SK-N-SH treated with all-trans-retinoic acid at 6 μM for 48 hours (cell line): ENCODE measurements at regions not wholly inside any gene's neighbourhood (a gene's known extent, or its start where the extent isn't known, plus 50 kb on each side); places are given as distances from the start of the nearest gene placed in this dataset.

Source experiments
- ATAC-seq: fragments of 200-7000 bp; cut with Tn5 transposase; 3 replicates; pipeline ENCODE4 v1.9.1; 2020; ENCODE audit warnings: mild to moderate bottlenecking, moderate library complexity
- ARNTL ChIP-seq: fragments of 450-650 bp; formaldehyde crosslinking; IDR thresholded peaks from 2 replicates; pipeline ENCODE4 v1.5.0; 2020; ENCODE audit warnings: low read depth, mild to moderate bottlenecking, moderate library complexity, borderline replicate concordance
- CSDC2 ChIP-seq: fragments of 250-450 bp; sonication (Bioruptor Pico); IDR thresholded peaks from 2 replicates; pipeline ENCODE4 v1.5.0; 2020; ENCODE audit warnings: mild to moderate bottlenecking, moderate library complexity
- GLIS3 ChIP-seq: fragments of 250-450 bp; sonication (Bioruptor Pico); IDR thresholded peaks from 2 replicates; pipeline ENCODE4 v1.5.0; 2020; ENCODE audit warnings: mild to moderate bottlenecking, moderate library complexity
- ISL1 ChIP-seq: fragments of 250-450 bp; sonication (Bioruptor Pico); IDR thresholded peaks from 2 replicates; pipeline ENCODE4 v2.1.2; 2022; ENCODE audit warnings: mild to moderate bottlenecking, moderate library complexity
- OSR1 ChIP-seq: fragments of 250-450 bp; sonication (Bioruptor Pico); IDR thresholded peaks from 2 replicates; pipeline ENCODE4 v1.8.0; 2022; ENCODE audit warnings: moderate library complexity, mild to moderate bottlenecking, inconsistent platforms
- PPARA ChIP-seq: fragments of 250-450 bp; sonication (Bioruptor Pico); IDR thresholded peaks from 2 replicates; pipeline ENCODE4 v1.5.0; 2020; ENCODE audit warnings: mild to moderate bottlenecking, borderline replicate concordance
- RARB ChIP-seq: fragments of 250-450 bp; sonication (Bioruptor Pico); IDR thresholded peaks from 2 replicates; pipeline ENCODE4 v1.8.0; 2021; ENCODE audit warnings: mild to moderate bottlenecking, moderate library complexity
- SNAI2 ChIP-seq: fragments of 250-450 bp; sonication (Bioruptor Pico); IDR thresholded peaks from 2 replicates; pipeline ENCODE4 v1.5.0; 2020; ENCODE audit warnings: mild to moderate bottlenecking, moderate library complexity
- TCF4 ChIP-seq: fragments of 250-450 bp; sonication (Bioruptor Pico); IDR thresholded peaks from 2 replicates; pipeline ENCODE4 v1.8.0; 2021; ENCODE audit warnings: mild to moderate bottlenecking, moderate library complexity, borderline replicate concordance
- TOX ChIP-seq: fragments of 250-450 bp; sonication (Bioruptor Pico); IDR thresholded peaks from 2 replicates; pipeline ENCODE4 v1.8.0; 2021; ENCODE audit warnings: mild to moderate bottlenecking, moderate library complexity, borderline replicate concordance
- ZC3H10 ChIP-seq: fragments of 250-450 bp; sonication (Bioruptor Pico); IDR thresholded peaks from 2 replicates; pipeline ENCODE4 v1.5.1; 2021; ENCODE audit warnings: mild to moderate bottlenecking, moderate library complexity
- ZFP3 ChIP-seq: fragments of 250-450 bp; sonication (Bioruptor Pico); IDR thresholded peaks from 2 replicates; pipeline ENCODE4 v1.5.0; 2020; ENCODE audit warnings: mild to moderate bottlenecking, moderate library complexity
- ZFP30 ChIP-seq: fragments of 450-650 bp; formaldehyde crosslinking; IDR thresholded peaks from 2 replicates; pipeline ENCODE4 v1.5.0; 2022; ENCODE audit warnings: mild to moderate bottlenecking, moderate library complexity
- ZNF565 ChIP-seq: fragments of 450-650 bp; formaldehyde crosslinking; conservative IDR thresholded peaks from 2 replicates; pipeline ENCODE4 v1.5.0; 2020; ENCODE audit warnings: low read depth, mild to moderate bottlenecking, moderate library complexity
- ZNF70 ChIP-seq: fragments of 450-650 bp; formaldehyde crosslinking; IDR thresholded peaks from 2 replicates; pipeline ENCODE4 v1.5.0; 2020; ENCODE audit warnings: mild to moderate bottlenecking, moderate library complexity
- TF ChIP-seq, protein P1 (sequence below): fragments of 250-450 bp; sonication (Bioruptor Pico); IDR thresholded peaks from 2 replicates; pipeline ENCODE4 v1.5.0; 2020; ENCODE audit warnings: mild to moderate bottlenecking, moderate library complexity
- TF ChIP-seq, protein P2 (sequence below): fragments of 250-450 bp; sonication (Bioruptor Pico); IDR thresholded peaks from 2 replicates; pipeline ENCODE4 v1.5.1; 2020; ENCODE audit warnings: low read depth, mild to moderate bottlenecking, moderate library complexity
- TF ChIP-seq, protein P3 (sequence below): fragments of 250-450 bp; sonication (Bioruptor Pico); IDR thresholded peaks from 2 replicates; pipeline ENCODE4 v1.8.0; 2020; ENCODE audit warnings: mild to moderate bottlenecking, moderate library complexity, borderline replicate concordance
- TF ChIP-seq, protein P4 (sequence below): fragments of 250-450 bp; sonication (Bioruptor Pico); IDR thresholded peaks from 2 replicates; pipeline ENCODE4 v1.8.0; 2021; ENCODE audit warnings: low read depth, mild to moderate bottlenecking, moderate library complexity, borderline replicate concordance

DNA sequence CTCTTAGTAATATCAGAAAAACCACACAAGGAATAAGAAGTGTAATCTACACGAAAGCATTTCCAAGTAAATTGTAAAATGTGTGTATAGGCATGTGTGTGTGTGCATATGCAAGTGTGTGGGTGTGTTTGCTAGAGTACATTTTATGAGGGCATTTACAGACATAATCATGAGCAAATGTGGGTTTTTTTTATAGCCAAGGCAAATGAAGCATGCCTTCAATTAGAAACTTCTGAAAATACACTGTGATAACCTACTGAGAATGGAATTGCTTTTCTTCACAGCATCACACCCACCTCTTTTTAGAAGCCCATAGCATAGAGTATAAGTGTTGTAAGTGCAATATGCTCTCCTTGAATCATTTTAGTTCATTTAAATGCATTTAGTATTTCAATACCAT, 1721.1 kb downstream of the GRIK2 start (continued):
- TF ChIP-seq, protein P1, sequence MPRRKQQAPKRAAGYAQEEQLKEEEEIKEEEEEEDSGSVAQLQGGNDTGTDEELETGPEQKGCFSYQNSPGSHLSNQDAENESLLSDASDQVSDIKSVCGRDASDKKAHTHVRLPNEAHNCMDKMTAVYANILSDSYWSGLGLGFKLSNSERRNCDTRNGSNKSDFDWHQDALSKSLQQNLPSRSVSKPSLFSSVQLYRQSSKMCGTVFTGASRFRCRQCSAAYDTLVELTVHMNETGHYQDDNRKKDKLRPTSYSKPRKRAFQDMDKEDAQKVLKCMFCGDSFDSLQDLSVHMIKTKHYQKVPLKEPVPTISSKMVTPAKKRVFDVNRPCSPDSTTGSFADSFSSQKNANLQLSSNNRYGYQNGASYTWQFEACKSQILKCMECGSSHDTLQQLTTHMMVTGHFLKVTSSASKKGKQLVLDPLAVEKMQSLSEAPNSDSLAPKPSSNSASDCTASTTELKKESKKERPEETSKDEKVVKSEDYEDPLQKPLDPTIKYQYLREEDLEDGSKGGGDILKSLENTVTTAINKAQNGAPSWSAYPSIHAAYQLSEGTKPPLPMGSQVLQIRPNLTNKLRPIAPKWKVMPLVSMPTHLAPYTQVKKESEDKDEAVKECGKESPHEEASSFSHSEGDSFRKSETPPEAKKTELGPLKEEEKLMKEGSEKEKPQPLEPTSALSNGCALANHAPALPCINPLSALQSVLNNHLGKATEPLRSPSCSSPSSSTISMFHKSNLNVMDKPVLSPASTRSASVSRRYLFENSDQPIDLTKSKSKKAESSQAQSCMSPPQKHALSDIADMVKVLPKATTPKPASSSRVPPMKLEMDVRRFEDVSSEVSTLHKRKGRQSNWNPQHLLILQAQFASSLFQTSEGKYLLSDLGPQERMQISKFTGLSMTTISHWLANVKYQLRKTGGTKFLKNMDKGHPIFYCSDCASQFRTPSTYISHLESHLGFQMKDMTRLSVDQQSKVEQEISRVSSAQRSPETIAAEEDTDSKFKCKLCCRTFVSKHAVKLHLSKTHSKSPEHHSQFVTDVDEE: no peak
- no peak for TF ChIP-seq RARB (CRISPR knock-in tag)
- TF ChIP-seq CSDC2: no peak
- no peak for TF ChIP-seq ZFP30 (CRISPR knock-in tag)
- TF ChIP-seq, protein P2, sequence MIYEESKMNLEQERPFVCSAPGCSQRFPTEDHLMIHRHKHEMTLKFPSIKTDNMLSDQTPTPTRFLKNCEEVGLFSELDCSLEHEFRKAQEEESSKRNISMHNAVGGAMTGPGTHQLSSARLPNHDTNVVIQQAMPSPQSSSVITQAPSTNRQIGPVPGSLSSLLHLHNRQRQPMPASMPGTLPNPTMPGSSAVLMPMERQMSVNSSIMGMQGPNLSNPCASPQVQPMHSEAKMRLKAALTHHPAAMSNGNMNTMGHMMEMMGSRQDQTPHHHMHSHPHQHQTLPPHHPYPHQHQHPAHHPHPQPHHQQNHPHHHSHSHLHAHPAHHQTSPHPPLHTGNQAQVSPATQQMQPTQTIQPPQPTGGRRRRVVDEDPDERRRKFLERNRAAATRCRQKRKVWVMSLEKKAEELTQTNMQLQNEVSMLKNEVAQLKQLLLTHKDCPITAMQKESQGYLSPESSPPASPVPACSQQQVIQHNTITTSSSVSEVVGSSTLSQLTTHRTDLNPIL (CRISPR knock-in tag): no peak
- TF ChIP-seq TCF4 (CRISPR knock-in tag): no peak
- no peak for TF ChIP-seq ZC3H10

DNA sequence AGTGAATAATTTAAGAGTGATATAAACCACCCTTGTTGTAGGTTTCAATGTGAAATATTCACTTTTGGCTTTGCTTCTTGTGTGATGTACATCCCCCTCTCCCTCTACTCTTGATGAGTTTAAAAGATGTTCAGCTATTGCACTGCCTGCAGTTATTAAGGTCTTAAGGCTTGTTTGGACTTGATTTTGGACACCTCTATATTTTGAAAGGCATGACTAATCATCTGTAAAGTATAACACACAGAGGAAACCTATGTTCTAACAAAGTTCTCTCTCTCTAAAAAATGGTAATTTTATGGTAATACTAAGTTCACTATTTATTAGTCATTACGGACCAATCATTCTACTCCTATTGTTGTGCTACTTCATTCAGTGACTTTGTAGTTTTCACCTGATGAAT, 1719.9 kb downstream of the GRIK2 start:
- ATAC-seq: no peak
- TF ChIP-seq ARNTL (CRISPR knock-in tag) (no peak), ZNF565 (CRISPR knock-in tag) (no peak), RARB (CRISPR knock-in tag) (no peak)
- TF ChIP-seq, protein P3, sequence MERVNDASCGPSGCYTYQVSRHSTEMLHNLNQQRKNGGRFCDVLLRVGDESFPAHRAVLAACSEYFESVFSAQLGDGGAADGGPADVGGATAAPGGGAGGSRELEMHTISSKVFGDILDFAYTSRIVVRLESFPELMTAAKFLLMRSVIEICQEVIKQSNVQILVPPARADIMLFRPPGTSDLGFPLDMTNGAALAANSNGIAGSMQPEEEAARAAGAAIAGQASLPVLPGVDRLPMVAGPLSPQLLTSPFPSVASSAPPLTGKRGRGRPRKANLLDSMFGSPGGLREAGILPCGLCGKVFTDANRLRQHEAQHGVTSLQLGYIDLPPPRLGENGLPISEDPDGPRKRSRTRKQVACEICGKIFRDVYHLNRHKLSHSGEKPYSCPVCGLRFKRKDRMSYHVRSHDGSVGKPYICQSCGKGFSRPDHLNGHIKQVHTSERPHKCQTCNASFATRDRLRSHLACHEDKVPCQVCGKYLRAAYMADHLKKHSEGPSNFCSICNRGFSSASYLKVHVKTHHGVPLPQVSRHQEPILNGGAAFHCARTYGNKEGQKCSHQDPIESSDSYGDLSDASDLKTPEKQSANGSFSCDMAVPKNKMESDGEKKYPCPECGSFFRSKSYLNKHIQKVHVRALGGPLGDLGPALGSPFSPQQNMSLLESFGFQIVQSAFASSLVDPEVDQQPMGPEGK (CRISPR knock-in tag): no peak
- TF ChIP-seq, protein P1: no peak

DNA sequence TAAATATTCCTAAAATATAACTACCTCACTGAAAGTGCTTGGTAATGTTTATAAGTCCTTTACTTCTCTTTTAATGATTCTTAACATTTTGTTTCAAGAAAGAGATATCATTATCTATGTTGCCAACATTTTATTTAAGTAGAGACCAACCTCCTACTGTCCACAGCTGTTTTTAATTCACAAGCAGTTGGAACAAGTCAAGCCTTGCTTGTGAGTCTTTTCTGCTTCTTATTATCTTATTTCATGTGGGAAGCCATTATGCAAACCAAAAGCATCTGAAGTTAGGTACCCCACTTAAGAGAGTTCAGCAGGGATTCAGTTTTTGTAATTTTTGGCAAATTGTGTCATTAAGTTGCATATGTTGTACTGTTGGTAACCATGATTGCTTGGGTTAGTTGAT, 1714.5 kb downstream of the GRIK2 start:
- TF ChIP-seq ZFP3 (no peak), ZNF70 (no peak)
- no peak for ATAC-seq

DNA sequence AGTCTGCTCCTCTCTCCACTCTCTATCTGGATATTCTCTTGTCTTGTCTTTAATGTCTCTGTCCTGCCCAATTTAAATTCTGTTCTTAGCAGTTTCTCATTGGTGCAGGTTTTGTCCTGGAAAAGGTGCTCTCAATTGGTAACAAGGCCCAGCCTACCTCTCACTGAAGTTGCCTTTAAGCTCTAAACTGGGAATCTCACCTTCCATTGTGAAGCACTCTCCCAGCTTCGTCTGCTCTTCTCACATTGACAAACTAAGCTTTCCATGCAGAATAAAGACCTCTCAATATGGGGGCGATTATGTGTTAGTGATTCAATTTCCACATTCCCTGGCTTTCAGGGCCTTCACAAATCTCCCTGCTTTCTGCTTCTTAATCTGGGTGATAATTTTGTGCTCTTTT, 1712.2 kb downstream of the GRIK2 start:
- TF ChIP-seq ISL1 (no peak), ZNF565 (CRISPR knock-in tag) (no peak), SNAI2 (CRISPR knock-in tag) (no peak), PPARA (CRISPR knock-in tag) (no peak), ARNTL (CRISPR knock-in tag) (no peak), OSR1 (CRISPR knock-in tag) (no peak), ZFP30 (CRISPR knock-in tag) (no peak), RARB (CRISPR knock-in tag) (no peak), TOX (CRISPR knock-in tag) (no peak), TCF4 (CRISPR knock-in tag) (no peak), ZNF70 (no peak), GLIS3 (CRISPR knock-in tag) (no peak)
- TF ChIP-seq, protein P4, sequence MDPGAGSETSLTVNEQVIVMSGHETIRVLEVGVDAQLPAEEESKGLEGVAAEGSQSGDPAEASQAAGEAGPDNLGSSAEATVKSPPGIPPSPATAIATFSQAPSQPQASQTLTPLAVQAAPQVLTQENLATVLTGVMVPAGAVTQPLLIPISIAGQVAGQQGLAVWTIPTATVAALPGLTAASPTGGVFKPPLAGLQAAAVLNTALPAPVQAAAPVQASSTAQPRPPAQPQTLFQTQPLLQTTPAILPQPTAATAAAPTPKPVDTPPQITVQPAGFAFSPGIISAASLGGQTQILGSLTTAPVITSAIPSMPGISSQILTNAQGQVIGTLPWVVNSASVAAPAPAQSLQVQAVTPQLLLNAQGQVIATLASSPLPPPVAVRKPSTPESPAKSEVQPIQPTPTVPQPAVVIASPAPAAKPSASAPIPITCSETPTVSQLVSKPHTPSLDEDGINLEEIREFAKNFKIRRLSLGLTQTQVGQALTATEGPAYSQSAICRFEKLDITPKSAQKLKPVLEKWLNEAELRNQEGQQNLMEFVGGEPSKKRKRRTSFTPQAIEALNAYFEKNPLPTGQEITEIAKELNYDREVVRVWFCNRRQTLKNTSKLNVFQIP (CRISPR knock-in tag): no peak
- TF ChIP-seq, protein P3 (CRISPR knock-in tag): no peak
- no peak for ATAC-seq
